MM.1S (cell line): ENCODE measurements at regions not wholly inside any gene's neighbourhood (a gene's known extent, or its start where the extent isn't known, plus 50 kb on each side); places are given as distances from the start of the nearest gene placed in this dataset.

Experiments
- DNase-seq: peaks from one replicate; pipeline ENCODE4 v3.0.0-alpha.2; 2015
- H2AFZ ChIP-seq: fragments of 300-600 bp; sonication (generic); 2 replicates; pipeline ENCODE4 v1.6.0; 2016; ENCODE audit warnings: antibody characterized with exemption, low read length
- H3F3A ChIP-seq: fragments of 300-600 bp; sonication (generic); 2 replicates; pipeline ENCODE4 v1.6.1; 2016; ENCODE audit warnings: mild to moderate bottlenecking, antibody characterized with exemption, low read length, moderate library complexity, mixed read lengths; ENCODE audit not compliant: insufficient read depth
- H3K27ac ChIP-seq: fragments of 300-600 bp; sonication (generic); 2 replicates; pipeline ENCODE4 v1.5.1; 2016; ENCODE audit warnings: mild to moderate bottlenecking, low read length
- H3K27me3 ChIP-seq: fragments of 300-600 bp; sonication (generic); replicated peaks from 2 replicates; pipeline ENCODE4 v1.6.0; 2016; ENCODE audit warnings: low read length; ENCODE audit not compliant: insufficient read depth
- H3K36me3 ChIP-seq: fragments of 300-600 bp; sonication (generic); replicated peaks from 2 replicates; pipeline ENCODE4 v1.6.1; 2016; ENCODE audit warnings: mild to moderate bottlenecking, low read length, mixed read lengths; ENCODE audit not compliant: insufficient read depth
- H3K4me1 ChIP-seq: fragments of 300-600 bp; sonication (generic); 2 replicates; pipeline ENCODE4 v1.6.1; 2016; ENCODE audit warnings: low read length, mixed read lengths
- H3K4me2 ChIP-seq: fragments of 300-600 bp; sonication (generic); 2 replicates; pipeline ENCODE4 v1.6.0; 2016; ENCODE audit warnings: low read depth, low read length
- H3K4me3 ChIP-seq: fragments of 300-600 bp; sonication (generic); 2 replicates; pipeline ENCODE4 v1.5.1; 2016; ENCODE audit warnings: low read length, mixed read lengths
- H3K79me2 ChIP-seq: fragments of 300-600 bp; sonication (generic); 2 replicates; pipeline ENCODE4 v1.6.1; 2016; ENCODE audit warnings: mixed run types, low read length, mixed read lengths
- H3K9ac ChIP-seq: fragments of 300-600 bp; sonication (generic); 2 replicates; pipeline ENCODE4 v1.6.1; 2016; ENCODE audit warnings: low read length, mixed read lengths
- H3K9me2 ChIP-seq: fragments of 300-600 bp; sonication (generic); replicated peaks from 2 replicates; pipeline ENCODE4 v1.6.1; 2016; ENCODE audit warnings: mild to moderate bottlenecking, low read length, mixed read lengths; ENCODE audit not compliant: insufficient read depth
- H3K9me3 ChIP-seq: fragments of 300-600 bp; sonication (generic); replicated peaks from 2 replicates; pipeline ENCODE4 v1.6.1; 2016; ENCODE audit warnings: mild to moderate bottlenecking, low read length, mixed read lengths; ENCODE audit not compliant: insufficient read depth
- H4K20me1 ChIP-seq: fragments of 300-600 bp; sonication (generic); 2 replicates; pipeline ENCODE4 v1.6.1; 2016; ENCODE audit warnings: mild to moderate bottlenecking, low read length, moderate library complexity, mixed read lengths; ENCODE audit not compliant: insufficient read depth
- EZH2 ChIP-seq: fragments of 300-600 bp; sonication (generic); optimal IDR thresholded peaks from 2 replicates; pipeline ENCODE3; 2017; ENCODE audit warnings: low read depth, mild to moderate bottlenecking, antibody characterized with exemption, low read length, mixed read lengths
- EZH2phosphoT487 ChIP-seq: fragments of 300-600 bp; sonication (generic); IDR thresholded peaks from 2 replicates; pipeline ENCODE4 v1.6.1; 2018; ENCODE audit warnings: antibody characterized with exemption, low read length
- TF ChIP-seq, protein P1 (sequence below): fragments of 300-600 bp; sonication (generic); IDR thresholded peaks from 2 replicates; pipeline ENCODE4 v1.5.1; 2016; ENCODE audit warnings: antibody characterized with exemption, low read length, mixed read lengths

DNA sequence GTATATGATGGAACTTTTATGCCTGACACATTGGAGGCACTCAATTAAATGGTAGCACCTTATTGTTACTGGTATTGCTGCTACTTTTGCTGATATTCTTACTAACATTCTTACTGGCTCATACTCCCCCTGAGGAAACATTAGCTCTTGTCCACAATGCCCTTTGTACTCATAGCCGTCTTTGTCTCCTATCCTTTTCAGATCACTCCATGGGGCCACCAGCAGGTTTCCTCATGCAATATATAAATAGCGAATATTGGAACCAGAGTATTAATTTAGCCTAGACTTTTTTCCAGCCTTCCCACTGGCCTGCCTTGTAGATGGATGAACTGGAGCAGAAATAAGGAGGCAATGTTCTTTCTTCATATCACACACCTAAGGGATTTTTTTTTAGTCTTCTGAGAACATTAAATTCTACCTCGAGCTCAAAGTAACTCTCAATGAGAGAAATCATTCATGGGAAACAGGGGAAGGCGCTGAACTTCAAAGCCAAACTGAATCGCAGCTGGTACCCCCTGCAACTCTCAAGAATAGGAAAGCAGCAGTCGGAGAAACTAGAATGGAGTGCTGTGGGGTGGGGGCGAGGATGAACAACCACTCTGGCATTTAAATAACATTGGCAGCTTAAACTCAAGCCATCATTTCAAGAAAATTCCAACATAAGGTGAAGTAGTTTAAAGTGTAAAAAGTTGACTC, 300.3 kb downstream of the TAFA4 start:
- no peaks in the 10 kb centered on the region for H4K20me1 ChIP-seq
- TF ChIP-seq, protein P1, sequence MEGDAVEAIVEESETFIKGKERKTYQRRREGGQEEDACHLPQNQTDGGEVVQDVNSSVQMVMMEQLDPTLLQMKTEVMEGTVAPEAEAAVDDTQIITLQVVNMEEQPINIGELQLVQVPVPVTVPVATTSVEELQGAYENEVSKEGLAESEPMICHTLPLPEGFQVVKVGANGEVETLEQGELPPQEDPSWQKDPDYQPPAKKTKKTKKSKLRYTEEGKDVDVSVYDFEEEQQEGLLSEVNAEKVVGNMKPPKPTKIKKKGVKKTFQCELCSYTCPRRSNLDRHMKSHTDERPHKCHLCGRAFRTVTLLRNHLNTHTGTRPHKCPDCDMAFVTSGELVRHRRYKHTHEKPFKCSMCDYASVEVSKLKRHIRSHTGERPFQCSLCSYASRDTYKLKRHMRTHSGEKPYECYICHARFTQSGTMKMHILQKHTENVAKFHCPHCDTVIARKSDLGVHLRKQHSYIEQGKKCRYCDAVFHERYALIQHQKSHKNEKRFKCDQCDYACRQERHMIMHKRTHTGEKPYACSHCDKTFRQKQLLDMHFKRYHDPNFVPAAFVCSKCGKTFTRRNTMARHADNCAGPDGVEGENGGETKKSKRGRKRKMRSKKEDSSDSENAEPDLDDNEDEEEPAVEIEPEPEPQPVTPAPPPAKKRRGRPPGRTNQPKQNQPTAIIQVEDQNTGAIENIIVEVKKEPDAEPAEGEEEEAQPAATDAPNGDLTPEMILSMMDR, result no peak
- TF ChIP-seq EZH2 (no peak), EZH2phosphoT487 (no peak)
- H3K9me2 ChIP-seq, result no peaks in the 10 kb centered on the region
- no peak for DNase-seq
- H3F3A ChIP-seq, result no peaks in the 10 kb centered on the region
- H3K27ac ChIP-seq, result no peak overlapping the region
- H3K79me2 ChIP-seq, result no peaks in the 10 kb centered on the region
- H3K4me3 ChIP-seq, result no peak overlapping the region
- no peaks in the 10 kb centered on the region for H3K27me3 ChIP-seq
- H2AFZ ChIP-seq, result no peak overlapping the region
- H3K4me1 ChIP-seq, result no peaks in the 10 kb centered on the region
- no peaks in the 10 kb centered on the region for H3K9me3 ChIP-seq
- no peaks in the 10 kb centered on the region for H3K36me3 ChIP-seq
- no peak overlapping the region for H3K4me2 ChIP-seq
- no peak overlapping the region for H3K9ac ChIP-seq

DNA sequence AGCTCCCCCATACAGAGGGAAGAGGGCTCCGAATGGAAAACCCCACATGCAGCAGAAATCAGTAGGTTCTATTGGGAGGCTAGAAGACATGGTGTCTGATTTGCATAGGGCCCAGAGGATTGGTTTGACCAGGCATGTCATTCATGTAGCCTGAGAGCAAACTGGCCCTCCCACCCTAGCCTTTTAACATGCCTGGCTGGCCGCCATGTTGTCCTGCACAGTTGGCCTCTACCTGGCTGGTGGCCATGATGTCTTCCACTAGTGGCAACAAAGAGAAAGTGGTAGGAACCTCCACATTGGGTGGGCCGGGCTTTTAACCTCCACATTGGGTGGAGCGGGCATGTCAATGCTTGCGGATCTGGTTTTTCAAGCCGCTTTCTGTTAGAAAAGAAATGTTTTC, 312.1 kb downstream of the TAFA4 start:
- Histone ChIP-seq H3K9me3 (no peaks in the 10 kb centered on the region), H3K27ac (no peak overlapping the region), H4K20me1 (no peaks in the 10 kb centered on the region), H3K79me2 (no peaks in the 10 kb centered on the region), H3K4me1 (no peaks in the 10 kb centered on the region), H3K36me3 (no peaks in the 10 kb centered on the region), H3K9me2 (no peaks in the 10 kb centered on the region), H3F3A (no peaks in the 10 kb centered on the region), H3K4me2 (no peak overlapping the region), H3K27me3 (no peaks in the 10 kb centered on the region), H3K4me3 (no peak overlapping the region), H3K9ac (no peak overlapping the region), H2AFZ (no peak overlapping the region)
- no peak for TF ChIP-seq EZH2
- TF ChIP-seq, protein P1, result no peak
- no peak for TF ChIP-seq EZH2phosphoT487
- no peak for DNase-seq

DNA sequence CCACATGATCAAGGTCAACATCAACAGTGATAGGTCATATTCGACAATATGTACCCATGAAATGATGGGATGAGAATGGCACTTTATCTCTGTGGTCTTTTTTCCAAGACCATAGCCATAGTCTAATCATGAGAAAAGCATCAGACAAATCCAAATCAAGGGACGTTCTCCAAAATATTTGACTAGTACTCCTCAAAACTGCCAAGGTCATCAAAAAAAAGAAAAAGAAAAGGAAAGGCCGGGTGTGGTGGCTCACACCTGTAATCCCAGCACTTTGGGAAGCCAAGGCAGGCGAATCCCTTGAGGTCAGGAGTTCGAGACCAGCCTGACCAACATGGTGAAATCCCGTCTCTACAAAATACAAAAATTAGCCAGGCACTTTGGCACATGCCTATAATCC, 318.3 kb downstream of the TAFA4 start:
- H4K20me1 ChIP-seq, result no peaks in the 10 kb centered on the region

More for the DNA sequence above, 318.3 kb downstream of the TAFA4 start:
- Histone ChIP-seq H3K9ac (no peak overlapping the region), H3K36me3 (no peaks in the 10 kb centered on the region), H3K27me3 (no peaks in the 10 kb centered on the region), H3K9me3 (no peaks in the 10 kb centered on the region), H3K4me1 (no peaks in the 10 kb centered on the region), H3K4me3 (no peak overlapping the region), H3K9me2 (no peaks in the 10 kb centered on the region), H3K79me2 (no peaks in the 10 kb centered on the region), H3F3A (no peaks in the 10 kb centered on the region), H2AFZ (no peak overlapping the region), H3K27ac (no peak overlapping the region), H3K4me2 (no peak overlapping the region)
- no peak for TF ChIP-seq EZH2
- TF ChIP-seq, protein P1, result no peak
- TF ChIP-seq EZH2phosphoT487, result no peak
- DNase-seq, result no peak
